BE2C (cell line): ENCODE measurements at regions not wholly inside any gene's neighbourhood (a gene's known extent, or its start where the extent isn't known, plus 50 kb on each side); places are given as distances from the start of the nearest gene placed in this dataset.

ENCODE experiments used
- DNase-seq: peaks from one replicate; pipeline ENCODE4 v3.0.0-alpha.2; 2020
- H3K27me3 ChIP-seq: fragments of 250-450 bp; sonication (Bioruptor Pico); 2 replicates; pipeline ENCODE4 v1.5.1; 2020; ENCODE audit warnings: mild to moderate bottlenecking
- H3K36me3 ChIP-seq: fragments of 250-450 bp; sonication (Bioruptor Pico); 2 replicates; pipeline ENCODE4 v1.5.1; 2020; ENCODE audit warnings: mild to moderate bottlenecking
- H3K4me1 ChIP-seq: fragments of 250-450 bp; sonication (Bioruptor Pico); 2 replicates; pipeline ENCODE4 v1.5.1; 2020
- H3K4me3 ChIP-seq: 2 replicates; pipeline ENCODE4 v1.5.1; 2011; ENCODE audit warnings: low read depth, low read length
- H3K9me3 ChIP-seq: fragments of 250-450 bp; sonication (Bioruptor Pico); 2 replicates; pipeline ENCODE4 v1.5.1; 2020
- TF ChIP-seq, protein P1 (sequence below): IDR thresholded peaks from 2 replicates; pipeline ENCODE4 v1.5.1; 2012; ENCODE audit warnings: mild to moderate bottlenecking, low read depth, low read length

DNA sequence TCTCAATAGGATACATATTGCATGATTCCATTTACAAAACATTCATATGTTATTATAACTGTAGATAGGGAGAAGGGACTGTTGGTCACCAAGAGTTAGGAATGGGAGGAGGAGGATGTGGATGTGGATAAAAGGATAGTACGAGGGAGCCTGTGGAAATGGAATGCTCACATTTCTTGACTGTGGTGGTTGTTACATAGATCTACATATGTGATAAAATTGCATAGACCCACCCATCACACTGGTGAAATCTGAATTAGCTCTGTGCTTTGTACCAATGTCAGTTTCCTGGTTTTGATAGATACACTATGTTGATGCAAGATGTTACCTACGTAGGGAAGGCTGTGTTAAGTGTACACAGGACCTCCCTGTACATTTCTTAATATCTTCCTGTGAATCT lies 233.5 kb upstream of the MTPN start:
- no peaks in the 10 kb centered on the region for H3K36me3 ChIP-seq
- TF ChIP-seq, protein P1, sequence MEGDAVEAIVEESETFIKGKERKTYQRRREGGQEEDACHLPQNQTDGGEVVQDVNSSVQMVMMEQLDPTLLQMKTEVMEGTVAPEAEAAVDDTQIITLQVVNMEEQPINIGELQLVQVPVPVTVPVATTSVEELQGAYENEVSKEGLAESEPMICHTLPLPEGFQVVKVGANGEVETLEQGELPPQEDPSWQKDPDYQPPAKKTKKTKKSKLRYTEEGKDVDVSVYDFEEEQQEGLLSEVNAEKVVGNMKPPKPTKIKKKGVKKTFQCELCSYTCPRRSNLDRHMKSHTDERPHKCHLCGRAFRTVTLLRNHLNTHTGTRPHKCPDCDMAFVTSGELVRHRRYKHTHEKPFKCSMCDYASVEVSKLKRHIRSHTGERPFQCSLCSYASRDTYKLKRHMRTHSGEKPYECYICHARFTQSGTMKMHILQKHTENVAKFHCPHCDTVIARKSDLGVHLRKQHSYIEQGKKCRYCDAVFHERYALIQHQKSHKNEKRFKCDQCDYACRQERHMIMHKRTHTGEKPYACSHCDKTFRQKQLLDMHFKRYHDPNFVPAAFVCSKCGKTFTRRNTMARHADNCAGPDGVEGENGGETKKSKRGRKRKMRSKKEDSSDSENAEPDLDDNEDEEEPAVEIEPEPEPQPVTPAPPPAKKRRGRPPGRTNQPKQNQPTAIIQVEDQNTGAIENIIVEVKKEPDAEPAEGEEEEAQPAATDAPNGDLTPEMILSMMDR, result no peak
- H3K27me3 ChIP-seq, result no peaks in the 10 kb centered on the region
- no peaks in the 10 kb centered on the region for H3K4me1 ChIP-seq
- no peak overlapping the region for H3K4me3 ChIP-seq
- DNase-seq, result no peak
- no peaks in the 10 kb centered on the region for H3K9me3 ChIP-seq

- no peaks in the 10 kb centered on the region for H3K27me3 ChIP-seq
- TF ChIP-seq, protein P1, result no peak
- no peaks in the 10 kb centered on the region for H3K4me1 ChIP-seq
- no peaks in the 10 kb centered on the region for H3K36me3 ChIP-seq
- H3K4me3 ChIP-seq, result no peak overlapping the region
- DNase-seq, result no peak
- H3K9me3 ChIP-seq, result no peaks in the 10 kb centered on the region
Measured at GRCh38 chr7:136210079-136210478, 232.9 kb upstream of the MTPN start.

DNA sequence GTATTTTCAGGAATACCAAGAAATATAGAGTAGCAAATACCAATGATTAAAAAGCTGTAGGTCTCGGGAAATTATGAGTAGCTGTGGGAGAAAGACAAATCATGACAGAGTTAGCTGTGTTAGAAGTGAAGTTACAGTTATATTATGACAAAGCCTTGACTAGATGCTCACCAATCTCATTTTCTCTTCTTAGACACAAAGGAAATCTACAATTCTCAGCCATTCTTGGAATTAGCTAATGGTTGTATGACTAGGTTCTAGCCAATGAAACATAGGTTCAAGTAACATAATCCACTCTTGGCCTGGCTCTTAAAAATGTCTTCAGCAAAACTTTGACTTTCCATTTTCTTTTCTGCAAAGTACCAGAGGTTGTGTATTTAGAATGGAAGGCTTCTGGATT lies 228.8 kb upstream of the MTPN start:
- TF ChIP-seq, protein P1, result no peak
- DNase-seq, result no peak
- no peaks in the 10 kb centered on the region for H3K27me3 ChIP-seq

GRCh38 chr7:136198168-136198567 lies 221.0 kb upstream of the MTPN start:
- Histone ChIP-seq H3K4me3 (no peak overlapping the region), H3K27me3 (no peaks in the 10 kb centered on the region), H3K36me3 (no peaks in the 10 kb centered on the region), H3K9me3 (no peaks in the 10 kb centered on the region; the same call in 1 of the 2 replicates), H3K4me1 (no peaks in the 10 kb centered on the region)
- DNase-seq, result no peak
- TF ChIP-seq, protein P1, result no peak

More for the DNA sequence above, 228.8 kb upstream of the MTPN start:
- Histone ChIP-seq H3K4me3 (no peak overlapping the region), H3K9me3 (no peaks in the 10 kb centered on the region), H3K36me3 (no peaks in the 10 kb centered on the region), H3K4me1 (no peaks in the 10 kb centered on the region)

DNA sequence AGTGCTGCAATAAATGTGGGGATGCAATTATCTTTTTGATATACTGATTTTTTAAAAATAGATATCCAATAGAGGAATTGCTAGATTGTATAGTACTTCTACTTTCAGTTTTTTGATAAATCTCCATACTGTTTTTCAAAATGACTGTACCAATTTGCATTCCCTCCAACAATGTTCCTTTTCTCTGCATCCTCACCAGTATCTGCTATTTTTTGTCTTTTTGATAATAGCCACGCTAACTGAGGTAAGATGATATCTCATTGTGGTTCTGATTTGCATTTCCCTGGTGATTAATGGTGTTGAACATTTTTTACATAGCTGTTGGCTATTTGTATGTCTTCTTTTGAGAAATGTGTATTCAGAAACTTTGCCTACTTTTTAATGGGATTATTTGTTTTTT lies 217.7 kb upstream of the MTPN start:
- no peaks in the 10 kb centered on the region for H3K36me3 ChIP-seq
- TF ChIP-seq, protein P1, result no peak
- no peaks in the 10 kb centered on the region; the same call in 1 of the 2 replicates for H3K9me3 ChIP-seq
- no peaks in the 10 kb centered on the region for H3K4me1 ChIP-seq
- H3K4me3 ChIP-seq, result no peak overlapping the region
- no peak for DNase-seq
- no peaks in the 10 kb centered on the region for H3K27me3 ChIP-seq

GRCh38 chr7:136193940-136194339 lies 216.8 kb upstream of the MTPN start:
- no peaks in the 10 kb centered on the region for H3K9me3 ChIP-seq
- H3K4me3 ChIP-seq, result no peak overlapping the region
- no peak for DNase-seq
- H3K27me3 ChIP-seq, result no peaks in the 10 kb centered on the region
- no peaks in the 10 kb centered on the region for H3K36me3 ChIP-seq
- H3K4me1 ChIP-seq, result no peaks in the 10 kb centered on the region
- TF ChIP-seq, protein P1, result no peak
